Heart left ventricle (tissue), 16 donors: ENCODE measurements at regions not wholly inside any gene's neighbourhood (a gene's known extent, or its start where the extent isn't known, plus 50 kb on each side); places are given as distances from the start of the nearest gene placed in this dataset.

Experiments
- ATAC-seq, 4 donors: fragments of 200-7000 bp; cut with Tn5 transposase; one replicate each; pipeline ENCODE4 v1.9.1; 2020 to 2022; ENCODE audit warnings: moderate library complexity in 4 of 4, mild to moderate bottlenecking in 3 of 4, moderate number of reproducible peaks in 1 of 4
- DNase-seq, 5 donors: peaks; one replicate each; pipeline ENCODE4 v3.0.0-alpha.2; 2020
- H3K27ac ChIP-seq, 12 donors: fragments of 200-600 bp; sonication (generic) in 4 of 12; one replicate each; pipeline versions ENCODE4 v1.5.0 to v1.8.0; 2016 to 2022; ENCODE audit warnings: mild to moderate bottlenecking in 2 of 12
- H3K27me3 ChIP-seq, 9 donors: fragments of 200-600 bp; sonication (generic) in 2 of 9; one replicate each; pipeline versions ENCODE4 v1.5.1 to v1.8.0; 2016 to 2022; ENCODE audit warnings: mild to moderate bottlenecking in 3 of 9
- H3K36me3 ChIP-seq, 9 donors: fragments of 200-600 bp; sonication (generic) in 2 of 9; one replicate each; pipeline versions ENCODE4 v1.5.0 to v1.8.0; 2018 to 2022; ENCODE audit warnings: mild to moderate bottlenecking in 2 of 9
- H3K4me1 ChIP-seq, 12 donors: fragments of 200-600 bp; sonication (generic) in 4 of 12; one replicate each; pipeline versions ENCODE4 v1.5.0 to v1.8.0; 2016 to 2022; ENCODE audit warnings: mild to moderate bottlenecking in 3 of 12
- H3K4me3 ChIP-seq, 12 donors: fragments of 200-600 bp; sonication (generic) in 4 of 12; one replicate each; pipeline versions ENCODE4 v1.5.0 to v1.8.0; 2017 to 2022; ENCODE audit warnings: mild to moderate bottlenecking in 9 of 12, moderate library complexity in 4 of 12
- H3K9me3 ChIP-seq, 12 donors: fragments of 200-600 bp; sonication (generic) in 4 of 12; one replicate each; pipeline versions ENCODE4 v1.5.0 to v1.8.0; 2016 to 2022; ENCODE audit warnings: mild to moderate bottlenecking in 1 of 12
- POLR2A ChIP-seq, 2 donors: fragments of 450-650 bp; IDR thresholded peaks; one replicate each; pipeline ENCODE4 v1.6.1; 2017; ENCODE audit warnings: antibody characterized with exemption in 2 of 2, mild to moderate bottlenecking in 2 of 2, moderate library complexity in 2 of 2
- WGBS, 4 donors: extraction: QIAGEN DNeasy Blood & Tissue Kit in 2 of 4; methylation state at CpG; one replicate each; pipeline versions ENCODE4 v1.1.5 to v1.1.7; 2013 to 2018; 5-methylcytosine and 5-hydroxymethylcytosine counted together
- intact Hi-C, 10 donors: fragments of 100-400 bp; cut with DNase I; formaldehyde crosslinking; loops; one replicate each; pipeline versions ENCODE4 v1.11.1 to v1.14.2; 2022
- microRNA counts, 2 donors: library from miRNA; unstranded; fragments of <30 nt; microRNA quantifications; one replicate each; lab custom pipeline; 2016
- microRNA-seq, 4 donors: library from miRNA; unstranded; fragments of <30 nt; microRNA quantifications; one replicate each; pipeline versions ENCODE4 to v1.2.0, GENCODE V29; 2017 to 2020
- TF ChIP-seq, protein P1 (sequence below), 12 donors: fragments of 200-600 bp; sonication (generic) in 4 of 12; IDR thresholded peaks; one replicate each; pipeline versions ENCODE4 v1.5.0 to v1.8.0; 2018 to 2022; ENCODE audit warnings: antibody characterized with exemption in 12 of 12, mild to moderate bottlenecking in 5 of 12
- donor health status: ischemic (EF 13 %, LVEDD 7.1; RV severe dilation, severe dysfunction).
- donor health status: healthy with polysubstance abuse.
- donor health status: DM: no; HTN: yes; CAD: no.
- donor health status: DM: no; HTN: no; CAD: no.
- donor health status: ischemic (EF 25% LVEDD 6.9; RV normal size, moderate dysfunction).
- donor health status: ischemic (EF 25% LVEDD 5.7; RV mildly dilated, moderate dysfunction).
- donor health status: healthy.
- donor health status: DM: yes; HTN: yes; CAD: no.
- donor health status: ischemic (EF 35%, LVEDD 5.7; RV mildly dilated, moderate dysfunction).
- donor health status: nonischemic (EF 11% LVEDD 7.7; RV severe dilation, severe dysfunction).
- donor health status: DM: yes; HTN: yes; CAD: no.
- donor health status: PGD.
- donor health status: ischemic (EF 29% LVEDD 5.4; RV normal size, mild dysfunction).
- donor health status: nonischemic (EF 23%, LVEDD 6.1; RV moderate dilation, normal function).

DNA sequence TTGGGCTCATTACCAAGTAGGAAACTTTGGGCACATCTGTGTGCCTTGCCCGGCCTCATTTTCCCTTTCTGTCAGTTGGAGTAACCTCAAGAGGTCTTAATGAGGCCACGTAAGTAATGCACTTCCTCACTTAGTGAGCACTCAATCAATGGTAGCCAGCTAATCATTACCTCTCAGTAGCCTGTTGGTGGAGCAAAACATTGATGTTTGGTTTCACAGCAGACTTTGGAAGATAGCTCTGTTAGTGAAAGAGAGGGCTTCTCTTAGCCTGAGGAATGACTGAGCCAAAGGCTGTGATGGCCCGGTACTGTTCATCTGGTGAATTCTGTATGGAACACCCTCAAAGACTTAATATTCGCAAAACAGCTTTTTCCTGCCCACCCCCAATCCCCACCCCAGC lies 55.9 kb upstream of the ID4 start:
- Histone ChIP-seq H3K4me3 (no peak overlapping the region), H3K9me3 (no peaks in the 10 kb centered on the region), H3K4me1 (no peaks in the 10 kb centered on the region), H3K27ac (no peak overlapping the region), H3K27me3 (no peaks in the 10 kb centered on the region), H3K36me3 (no peaks in the 10 kb centered on the region)
- intact Hi-C loops, result no loop called here
- WGBS, 4 donors, result 84 to 93% (median 89%) methylated on average over 4 of the region's 4 CpGs
- DNase-seq, result no peak
- TF ChIP-seq POLR2A (IDR thresholded peaks at IDR 0.05), result no peak
- TF ChIP-seq, protein P1, sequence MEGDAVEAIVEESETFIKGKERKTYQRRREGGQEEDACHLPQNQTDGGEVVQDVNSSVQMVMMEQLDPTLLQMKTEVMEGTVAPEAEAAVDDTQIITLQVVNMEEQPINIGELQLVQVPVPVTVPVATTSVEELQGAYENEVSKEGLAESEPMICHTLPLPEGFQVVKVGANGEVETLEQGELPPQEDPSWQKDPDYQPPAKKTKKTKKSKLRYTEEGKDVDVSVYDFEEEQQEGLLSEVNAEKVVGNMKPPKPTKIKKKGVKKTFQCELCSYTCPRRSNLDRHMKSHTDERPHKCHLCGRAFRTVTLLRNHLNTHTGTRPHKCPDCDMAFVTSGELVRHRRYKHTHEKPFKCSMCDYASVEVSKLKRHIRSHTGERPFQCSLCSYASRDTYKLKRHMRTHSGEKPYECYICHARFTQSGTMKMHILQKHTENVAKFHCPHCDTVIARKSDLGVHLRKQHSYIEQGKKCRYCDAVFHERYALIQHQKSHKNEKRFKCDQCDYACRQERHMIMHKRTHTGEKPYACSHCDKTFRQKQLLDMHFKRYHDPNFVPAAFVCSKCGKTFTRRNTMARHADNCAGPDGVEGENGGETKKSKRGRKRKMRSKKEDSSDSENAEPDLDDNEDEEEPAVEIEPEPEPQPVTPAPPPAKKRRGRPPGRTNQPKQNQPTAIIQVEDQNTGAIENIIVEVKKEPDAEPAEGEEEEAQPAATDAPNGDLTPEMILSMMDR (IDR thresholded peaks at IDR 0.05), result no peak
- ATAC-seq, result no peak

DNA sequence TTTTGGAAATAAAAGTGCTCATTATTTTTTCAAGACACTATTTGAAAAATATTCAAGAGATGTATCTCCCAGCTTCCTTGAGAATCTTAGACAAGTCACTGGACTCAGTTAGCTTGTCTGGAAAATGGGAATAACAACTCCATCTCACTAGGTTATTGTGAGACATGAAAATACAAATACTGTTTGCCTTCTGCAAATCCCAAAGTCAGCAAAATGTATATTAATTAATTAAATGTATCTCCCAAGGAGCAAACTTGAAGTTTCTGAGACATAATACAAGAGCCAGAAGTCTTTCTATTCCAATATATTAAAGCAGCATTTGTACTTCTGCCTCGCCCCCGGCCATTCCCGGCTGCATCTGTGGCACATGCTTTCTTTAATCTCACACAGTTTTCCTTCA lies 54.6 kb upstream of the ID4 start:
- Histone ChIP-seq H3K27me3 (no peaks in the 10 kb centered on the region), H3K36me3 (no peaks in the 10 kb centered on the region), H3K27ac (no peak overlapping the region), H3K9me3 (no peaks in the 10 kb centered on the region), H3K4me3 (no peak overlapping the region), H3K4me1 (no peaks in the 10 kb centered on the region)
- DNase-seq (no peak), ATAC-seq (no peak)
- intact Hi-C loops, result no loop called here
- WGBS, 4 donors, result 94 to 97% (median 94%) methylated on average over 3 of the region's 3 CpGs
- no peak for TF ChIP-seq POLR2A (IDR thresholded peaks at IDR 0.05)
- TF ChIP-seq, protein P1 (IDR thresholded peaks at IDR 0.05), result no peak

MicroRNAs encoded in the stretch of these regions (microRNA counts, 767-probe panel; counts per million panel counts)
- 71.6 to 1,525 counts per million in 2 donors for microRNA hsa-miR-548a-3p (lab: Ali Mortazavi, UCI)

Small RNAs in the stretch of these regions (microRNA-seq; reads per million reads assigned to microRNA genes)
- 0 reads per million in 4 donors for gene MIR548A1
